ENCODE measurements at regions not wholly inside any gene's neighbourhood (a gene's known extent, or its start where the extent isn't known, plus 50 kb on each side); places are given as distances from the start of the nearest gene placed in this dataset.

GRCh38 chr3:102790747-102791325 lies 356.0 kb downstream of the ZPLD1 start:
- Histone ChIP-seq H3K4me1 (no peaks in the 10 kb centered on the region), H3K27me3 (no peaks in the 10 kb centered on the region), H3K9me3 (no peaks in the 10 kb centered on the region), H3K36me3 (no peaks in the 10 kb centered on the region), H3K4me3 (no peak overlapping the region), H3K27ac (no peak overlapping the region)
- DNase-seq (ENCODE audit: extremely low spot score in 2 of 2) = no peak
- TF ChIP-seq POLR2AphosphoS5 (IDR thresholded peaks at IDR 0.05; ENCODE audit: insufficient read depth in 1 of 2, low read depth in 1 of 2) (no peak), POLR2A (IDR thresholded peaks at IDR 0.05) (no peak), CTCF (IDR thresholded peaks at IDR 0.05) (no peak)
- intact Hi-C loops (cut with DNase I) = no loop called here

- H3K4me1 ChIP-seq = no peaks in the 10 kb centered on the region
- TF ChIP-seq CTCF (IDR thresholded peaks at IDR 0.05) = no peak
- TF ChIP-seq POLR2A (IDR thresholded peaks at IDR 0.05) = no peak
- no peak for TF ChIP-seq POLR2AphosphoS5 (IDR thresholded peaks at IDR 0.05; ENCODE audit: insufficient read depth in 1 of 2, low read depth in 1 of 2)
- intact Hi-C loops (cut with DNase I) = no loop called here
- H3K9me3 ChIP-seq = no peaks in the 10 kb centered on the region
- no peak overlapping the region for H3K27ac ChIP-seq
- no peak overlapping the region for H3K4me3 ChIP-seq
- H3K27me3 ChIP-seq = no peaks in the 10 kb centered on the region
- DNase-seq (ENCODE audit: extremely low spot score in 2 of 2) = no peak
- no peaks in the 10 kb centered on the region for H3K36me3 ChIP-seq
Observed at GRCh38 chr3:102791641-102792589, 357.1 kb downstream of the ZPLD1 start.

GRCh38 chr3:102796804-102797203 lies 362.0 kb downstream of the ZPLD1 start:
- H3K27ac ChIP-seq = no peak overlapping the region
- H3K27me3 ChIP-seq = no peaks in the 10 kb centered on the region
- no peaks in the 10 kb centered on the region for H3K9me3 ChIP-seq
- no peak overlapping the region for H3K4me3 ChIP-seq
- no peaks in the 10 kb centered on the region for H3K36me3 ChIP-seq
- H3K4me1 ChIP-seq = no peaks in the 10 kb centered on the region
- TF ChIP-seq POLR2AphosphoS5 (IDR thresholded peaks at IDR 0.05; ENCODE audit: insufficient read depth in 1 of 2, low read depth in 1 of 2) (no peak), CTCF (IDR thresholded peaks at IDR 0.05) (no peak), POLR2A (IDR thresholded peaks at IDR 0.05) (no peak)
- DNase-seq (ENCODE audit: extremely low spot score in 2 of 2) = no peak
- intact Hi-C loops (cut with DNase I) = no loop called here

- Histone ChIP-seq H3K27me3 (no peaks in the 10 kb centered on the region), H3K4me3 (no peak overlapping the region), H3K36me3 (no peaks in the 10 kb centered on the region), H3K27ac (no peak overlapping the region), H3K9me3 (no peaks in the 10 kb centered on the region), H3K4me1 (no peaks in the 10 kb centered on the region)
- TF ChIP-seq POLR2AphosphoS5 (IDR thresholded peaks at IDR 0.05; ENCODE audit: insufficient read depth in 1 of 2, low read depth in 1 of 2) (no peak), POLR2A (IDR thresholded peaks at IDR 0.05) (no peak), CTCF (IDR thresholded peaks at IDR 0.05) (no peak)
- intact Hi-C loops (cut with DNase I) = no loop called here
- no peak for DNase-seq (ENCODE audit: extremely low spot score in 2 of 2)
Observed at GRCh38 chr3:102802819-102803420, 368.1 kb downstream of the ZPLD1 start.
